ENCODE measurements at regions not wholly inside any gene's neighbourhood (a gene's known extent, or its start where the extent isn't known, plus 50 kb on each side); places are given as distances from the start of the nearest gene placed in this dataset.

DNA sequence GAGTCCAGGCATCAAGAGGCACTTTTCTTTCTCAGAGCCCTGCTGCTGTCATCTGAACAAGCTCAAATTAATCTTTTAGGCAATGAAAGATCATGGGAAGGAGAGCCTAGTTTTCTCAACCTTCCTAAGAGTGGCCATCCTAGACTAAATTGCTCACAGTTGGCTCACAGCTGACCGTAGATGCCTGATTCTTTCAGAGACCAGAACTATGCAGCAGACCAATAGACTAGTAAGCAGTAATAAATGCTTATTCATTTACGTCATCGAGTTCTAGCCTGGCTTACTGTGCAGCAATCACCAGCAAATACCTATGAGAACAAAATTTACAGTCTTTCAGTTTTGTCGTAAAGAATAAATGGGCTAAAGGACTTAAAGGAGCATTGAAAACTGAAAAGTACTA lies 602.9 kb upstream of the GHITM start:
- TF ChIP-seq, protein P1, sequence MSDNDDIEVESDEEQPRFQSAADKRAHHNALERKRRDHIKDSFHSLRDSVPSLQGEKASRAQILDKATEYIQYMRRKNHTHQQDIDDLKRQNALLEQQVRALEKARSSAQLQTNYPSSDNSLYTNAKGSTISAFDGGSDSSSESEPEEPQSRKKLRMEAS (IDR thresholded peaks at IDR 0.05; ENCODE audit: insufficient read depth, insufficient read length) = no peak
- TF ChIP-seq, protein P2, sequence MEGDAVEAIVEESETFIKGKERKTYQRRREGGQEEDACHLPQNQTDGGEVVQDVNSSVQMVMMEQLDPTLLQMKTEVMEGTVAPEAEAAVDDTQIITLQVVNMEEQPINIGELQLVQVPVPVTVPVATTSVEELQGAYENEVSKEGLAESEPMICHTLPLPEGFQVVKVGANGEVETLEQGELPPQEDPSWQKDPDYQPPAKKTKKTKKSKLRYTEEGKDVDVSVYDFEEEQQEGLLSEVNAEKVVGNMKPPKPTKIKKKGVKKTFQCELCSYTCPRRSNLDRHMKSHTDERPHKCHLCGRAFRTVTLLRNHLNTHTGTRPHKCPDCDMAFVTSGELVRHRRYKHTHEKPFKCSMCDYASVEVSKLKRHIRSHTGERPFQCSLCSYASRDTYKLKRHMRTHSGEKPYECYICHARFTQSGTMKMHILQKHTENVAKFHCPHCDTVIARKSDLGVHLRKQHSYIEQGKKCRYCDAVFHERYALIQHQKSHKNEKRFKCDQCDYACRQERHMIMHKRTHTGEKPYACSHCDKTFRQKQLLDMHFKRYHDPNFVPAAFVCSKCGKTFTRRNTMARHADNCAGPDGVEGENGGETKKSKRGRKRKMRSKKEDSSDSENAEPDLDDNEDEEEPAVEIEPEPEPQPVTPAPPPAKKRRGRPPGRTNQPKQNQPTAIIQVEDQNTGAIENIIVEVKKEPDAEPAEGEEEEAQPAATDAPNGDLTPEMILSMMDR (IDR thresholded peaks at IDR 0.05; ENCODE audit: extremely low read depth in 1 of 2, insufficient read depth in 1 of 2, low read depth in 1 of 2, low read length in 2 of 2) = no peak
- no peak for TF ChIP-seq MYC (IDR thresholded peaks at IDR 0.05; ENCODE audit: low read depth, low read length)

Measured in endothelial cell of umbilical vein (primary cell).